ENCODE measurements at regions not wholly inside any gene's neighbourhood (a gene's known extent, or its start where the extent isn't known, plus 50 kb on each side); places are given as distances from the start of the nearest gene placed in this dataset.

GRCh38 chr5:164181604-164182003 is 676.2 kb downstream of the MAT2B start (continued):
- TF ChIP-seq ZZZ3 (IDR thresholded peaks at IDR 0.05; ENCODE audit: control insufficient read depth, insufficient read length, low read depth) (no peak), ATF7 (IDR thresholded peaks at IDR 0.05; ENCODE audit: low read depth) (no peak), BACH1 (IDR thresholded peaks at IDR 0.05; ENCODE audit: borderline replicate concordance) (no peak), NR2C2 (IDR thresholded peaks at IDR 0.05; ENCODE audit: borderline replicate concordance, control insufficient read depth, insufficient read length, low read depth) (no peak)

- TF ChIP-seq CHD1 (IDR thresholded peaks at IDR 0.05; ENCODE audit: low read depth, low read length) (no peak), RFX5 (IDR thresholded peaks at IDR 0.05; ENCODE audit: low read depth, low read length) (no peak), JUND (IDR thresholded peaks at IDR 0.05; ENCODE audit: low read depth, low read length) (no peak), RBBP5 (conservative IDR thresholded peaks at IDR 0.05) (no peak), EP300 (IDR thresholded peaks at IDR 0.05; ENCODE audit: borderline replicate concordance in 1 of 2, control insufficient read depth in 1 of 2, low read depth in 2 of 2, low read length in 2 of 2) (no peak), GATAD2B (conservative IDR thresholded peaks at IDR 0.05; ENCODE audit: low read depth) (no peak), CEBPZ (IDR thresholded peaks at IDR 0.05; ENCODE audit: low read depth, low read length) (no peak)
- TF ChIP-seq, protein P1, sequence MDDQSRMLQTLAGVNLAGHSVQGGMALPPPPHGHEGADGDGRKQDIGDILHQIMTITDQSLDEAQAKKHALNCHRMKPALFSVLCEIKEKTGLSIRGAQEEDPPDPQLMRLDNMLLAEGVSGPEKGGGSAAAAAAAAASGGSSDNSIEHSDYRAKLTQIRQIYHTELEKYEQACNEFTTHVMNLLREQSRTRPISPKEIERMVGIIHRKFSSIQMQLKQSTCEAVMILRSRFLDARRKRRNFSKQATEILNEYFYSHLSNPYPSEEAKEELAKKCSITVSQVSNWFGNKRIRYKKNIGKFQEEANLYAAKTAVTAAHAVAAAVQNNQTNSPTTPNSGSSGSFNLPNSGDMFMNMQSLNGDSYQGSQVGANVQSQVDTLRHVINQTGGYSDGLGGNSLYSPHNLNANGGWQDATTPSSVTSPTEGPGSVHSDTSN (IDR thresholded peaks at IDR 0.05; ENCODE audit: insufficient replicate concordance, low read depth, low read length) = no peak
- TF ChIP-seq, protein P2, sequence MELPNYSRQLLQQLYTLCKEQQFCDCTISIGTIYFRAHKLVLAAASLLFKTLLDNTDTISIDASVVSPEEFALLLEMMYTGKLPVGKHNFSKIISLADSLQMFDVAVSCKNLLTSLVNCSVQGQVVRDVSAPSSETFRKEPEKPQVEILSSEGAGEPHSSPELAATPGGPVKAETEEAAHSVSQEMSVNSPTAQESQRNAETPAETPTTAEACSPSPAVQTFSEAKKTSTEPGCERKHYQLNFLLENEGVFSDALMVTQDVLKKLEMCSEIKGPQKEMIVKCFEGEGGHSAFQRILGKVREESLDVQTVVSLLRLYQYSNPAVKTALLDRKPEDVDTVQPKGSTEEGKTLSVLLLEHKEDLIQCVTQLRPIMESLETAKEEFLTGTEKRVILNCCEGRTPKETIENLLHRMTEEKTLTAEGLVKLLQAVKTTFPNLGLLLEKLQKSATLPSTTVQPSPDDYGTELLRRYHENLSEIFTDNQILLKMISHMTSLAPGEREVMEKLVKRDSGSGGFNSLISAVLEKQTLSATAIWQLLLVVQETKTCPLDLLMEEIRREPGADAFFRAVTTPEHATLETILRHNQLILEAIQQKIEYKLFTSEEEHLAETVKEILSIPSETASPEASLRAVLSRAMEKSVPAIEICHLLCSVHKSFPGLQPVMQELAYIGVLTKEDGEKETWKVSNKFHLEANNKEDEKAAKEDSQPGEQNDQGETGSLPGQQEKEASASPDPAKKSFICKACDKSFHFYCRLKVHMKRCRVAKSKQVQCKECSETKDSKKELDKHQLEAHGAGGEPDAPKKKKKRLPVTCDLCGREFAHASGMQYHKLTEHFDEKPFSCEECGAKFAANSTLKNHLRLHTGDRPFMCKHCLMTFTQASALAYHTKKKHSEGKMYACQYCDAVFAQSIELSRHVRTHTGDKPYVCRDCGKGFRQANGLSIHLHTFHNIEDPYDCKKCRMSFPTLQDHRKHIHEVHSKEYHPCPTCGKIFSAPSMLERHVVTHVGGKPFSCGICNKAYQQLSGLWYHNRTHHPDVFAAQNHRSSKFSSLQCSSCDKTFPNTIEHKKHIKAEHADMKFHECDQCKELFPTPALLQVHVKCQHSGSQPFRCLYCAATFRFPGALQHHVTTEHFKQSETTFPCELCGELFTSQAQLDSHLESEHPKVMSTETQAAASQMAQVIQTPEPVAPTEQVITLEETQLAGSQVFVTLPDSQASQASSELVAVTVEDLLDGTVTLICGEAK (IDR thresholded peaks at IDR 0.05; ENCODE audit: borderline replicate concordance) = no peak
- RAD21 ChIA-PET (ENCODE audit: unreplicated experiment) = interaction anchor here (1.2 kb wide), 1 partner anchor 272 kb away, joined by 3 read pairs; no protein-coding TSS in a partner anchor
- FAIRE-seq = no peak
These were observed 678.7 kb downstream of the MAT2B start for GRCh38 chr5:164184158-164184557.

More at GRCh38 chr5:164184158-164184557, 678.7 kb downstream of the MAT2B start:
- Histone ChIP-seq H3K4me1 (ENCODE audit: control insufficient read depth, insufficient read depth, low read length) (no peaks in the 10 kb centered on the region), H3K36me3 (ENCODE audit: control insufficient read depth in 2 of 2, insufficient read depth in 2 of 2, low read length in 1 of 2) (no peaks in the 10 kb centered on the region), H4K20me1 (ENCODE audit: control insufficient read depth, insufficient read depth) (no peaks in the 10 kb centered on the region), H2AFZ (ENCODE audit: control insufficient read depth, low read depth, low read length) (no peak overlapping the region), H3K79me2 (ENCODE audit: control insufficient read depth, insufficient read depth, low read length) (no peaks in the 10 kb centered on the region), H3K4me2 (ENCODE audit: control insufficient read depth, insufficient read depth) (no peak overlapping the region), H3K4me3 (no peak overlapping the region), H3K9ac (ENCODE audit: control insufficient read depth, insufficient read depth, low read length) (no peak overlapping the region), H3K27me3 (replicated peaks in 1 of 2; ENCODE audit: control insufficient read depth in 2 of 2, insufficient read depth in 2 of 2, low read length in 1 of 2) (no peaks in the 10 kb centered on the region), H3K9me3 (replicated peaks; ENCODE audit: control insufficient read depth, insufficient read depth, low read length) (no peaks in the 10 kb centered on the region), H3K27ac (ENCODE audit: control insufficient read depth, insufficient read depth) (no peak overlapping the region)
- no TSS peak for BruUV-seq (replicated peaks)
- DNase-seq (ENCODE audit: low read depth, low spot score) (no peak), ATAC-seq (no peak; the same call in 2 of the 3 replicates)
- WGBS (ENCODE audit: insufficient coverage, insufficient replicate concordance, low lambda C conversion rate, missing lambda C conversion rate) = 0% methylated on average over 3 of the region's 3 CpGs
- CTCF ChIA-PET = interaction anchor here (0.6 kb wide), 1 partner anchor 171 kb away, joined by 3 read pairs; no protein-coding TSS in a partner anchor
- SMC1A ChIA-PET (ENCODE audit: uncharacterized antibody, unreplicated experiment) = interaction anchor here (1.1 to 1.6 kb wide), 5 partner anchors 16 to 1446 kb away, joined by 3 to 5 read pairs (median 3); no protein-coding TSS in a partner anchor
- POLR2A ChIA-PET = interaction anchor here (0.6 kb wide), 1 partner anchor 18 kb away, joined by 3 read pairs; no protein-coding TSS in a partner anchor
- intact Hi-C loops (cut with micrococcal nuclease; ENCODE audit: unreplicated experiment) (no loop called here), in situ Hi-C loops (cut with MboI) (no loop called here)

Measured in GM12878 (cell line).